Activated gamma-delta T cell treated with anti-CD3 and anti-CD28 coated beads, Interleukin-2, amount 50 U/mL, for 16 hours (primary cell): ENCODE measurements at regions not wholly inside any gene's neighbourhood (a gene's known extent, or its start where the extent isn't known, plus 50 kb on each side); places are given as distances from the start of the nearest gene placed in this dataset.

ENCODE experiments used
- DNase-seq: peaks from one replicate; pipeline ENCODE4 v3.0.0-alpha.2; 2020; ENCODE audit warnings: low read depth

GRCh38 chr10:31081937-31082840 is 50.5 kb upstream of the ZNF438 start:
- no peak for DNase-seq

- DNase-seq = peak; percentile 42
These were observed 52.1 kb upstream of the ZNF438 start for GRCh38 chr10:31083765-31084184.

- no peak for DNase-seq
These were observed 55.3 kb upstream of the ZNF438 start for GRCh38 chr10:31087011-31087410.

- DNase-seq = no peak
These were observed 56.2 kb upstream of the ZNF438 start for GRCh38 chr10:31087851-31088250.

- DNase-seq = no peak
These were observed 59.4 kb upstream of the ZNF438 start for GRCh38 chr10:31090894-31091607.

GRCh38 chr10:31095677-31096560 is 64.3 kb upstream of the ZNF438 start:
- no peak for DNase-seq

- no peak for DNase-seq
These were observed 66.4 kb upstream of the ZNF438 start for GRCh38 chr10:31098046-31098445.

- no peak for DNase-seq
These were observed 67.4 kb upstream of the ZNF438 start for GRCh38 chr10:31099094-31099493.

GRCh38 chr10:31099664-31100063 is 68.0 kb upstream of the ZNF438 start:
- DNase-seq = no peak

- no peak for DNase-seq
These were observed 68.5 kb upstream of the ZNF438 start for GRCh38 chr10:31100115-31100601.

GRCh38 chr10:31100662-31101061 is 69.0 kb upstream of the ZNF438 start:
- no peak for DNase-seq

- DNase-seq = peak; percentile 32
These were observed 69.5 kb upstream of the ZNF438 start for GRCh38 chr10:31101123-31101522.

GRCh38 chr10:31102421-31102820 is 70.8 kb upstream of the ZNF438 start:
- no peak for DNase-seq

GRCh38 chr10:31103112-31103511 is 71.4 kb upstream of the ZNF438 start:
- DNase-seq = no peak

GRCh38 chr10:31112961-31113360 is 81.3 kb upstream of the ZNF438 start:
- no peak for DNase-seq

- no peak for DNase-seq
These were observed 84.6 kb upstream of the ZNF438 start for GRCh38 chr10:31116226-31116625.

GRCh38 chr10:31118556-31118955 is 86.9 kb upstream of the ZNF438 start:
- DNase-seq = no peak

- no peak for DNase-seq
These were observed 88.7 kb upstream of the ZNF438 start for GRCh38 chr10:31120392-31120791.

- no peak for DNase-seq
These were observed 89.5 kb upstream of the ZNF438 start for GRCh38 chr10:31120961-31121685.

GRCh38 chr10:31121757-31122577 is 90.3 kb upstream of the ZNF438 start:
- no peak for DNase-seq

- no peak for DNase-seq
These were observed 92.3 kb upstream of the ZNF438 start for GRCh38 chr10:31123946-31124345.
